Mesenchymal stem cell (in vitro differentiated cells and primary cell): ENCODE measurements at regions not wholly inside any gene's neighbourhood (a gene's known extent, or its start where the extent isn't known, plus 50 kb on each side); places are given as distances from the start of the nearest gene placed in this dataset.

Source experiments
- DNase-seq: peaks from one replicate; pipeline ENCODE4 v3.0.0-alpha.2; 2013
- H2AFZ ChIP-seq: one replicate; pipeline ENCODE4 v1.6.1; 2013; ENCODE audit warnings: low read depth, mild to moderate bottlenecking, control low read depth, inconsistent platforms, low read length, moderate library complexity
- H2AK5ac ChIP-seq: 2 replicates; pipeline ENCODE4 v1.6.1; 2013; ENCODE audit warnings: low read length, moderate library complexity, mild to moderate bottlenecking, inconsistent platforms; ENCODE audit not compliant: severe bottlenecking
- H2BK120ac ChIP-seq: one replicate; pipeline ENCODE4 v1.6.1; 2013; ENCODE audit warnings: low read depth, mild to moderate bottlenecking, inconsistent platforms, low read length, moderate library complexity
- H2BK12ac ChIP-seq, 2 experiments: one replicate each; pipeline ENCODE4 v1.6.1; 2013; ENCODE audit warnings: inconsistent platforms in 2 of 2, low read length in 2 of 2, mild to moderate bottlenecking in 2 of 2, moderate library complexity in 2 of 2, control low read depth in 1 of 2
- H2BK15ac ChIP-seq: one replicate; pipeline ENCODE4 v1.6.1; 2013; ENCODE audit warnings: mild to moderate bottlenecking, low read depth, inconsistent platforms; ENCODE audit not compliant: poor library complexity, severe bottlenecking
- H2BK5ac ChIP-seq: 2 replicates; pipeline ENCODE4 v1.6.1; 2013; ENCODE audit warnings: low read depth, mild to moderate bottlenecking, low read length, control low read depth, inconsistent platforms; ENCODE audit not compliant: poor library complexity, severe bottlenecking
- H3K14ac ChIP-seq, 2 experiments: one replicate each; pipeline ENCODE4 v1.6.1; 2013; ENCODE audit warnings: inconsistent platforms in 2 of 2, low read length in 2 of 2, control low read depth in 1 of 2, mild to moderate bottlenecking in 1 of 2, moderate library complexity in 1 of 2
- H3K18ac ChIP-seq, 2 experiments: one replicate each; pipeline ENCODE4 v1.6.1; 2013; ENCODE audit warnings: inconsistent platforms in 2 of 2, low read length in 2 of 2, control low read depth in 1 of 2, low read depth in 1 of 2, mild to moderate bottlenecking in 1 of 2
- H3K23ac ChIP-seq, 2 experiments: one replicate each; pipeline ENCODE4 v1.6.1; 2013; ENCODE audit warnings: inconsistent platforms in 2 of 2, low read length in 2 of 2, mild to moderate bottlenecking in 2 of 2, moderate library complexity in 2 of 2, control low read depth in 1 of 2
- H3K27ac ChIP-seq: 2 replicates; pipeline ENCODE4 v1.5.1; 2013; ENCODE audit warnings: mild to moderate bottlenecking, moderate library complexity, low read length, control low read depth, inconsistent platforms; ENCODE audit not compliant: poor library complexity, severe bottlenecking
- H3K27me3 ChIP-seq, 2 experiments: 2 replicates each; pipeline versions ENCODE4 v1.6.1 to v1.7.0; 2013; ENCODE audit warnings: low read length in 2 of 2, mild to moderate bottlenecking in 2 of 2, moderate library complexity in 2 of 2, control low read depth in 1 of 2, inconsistent platforms in 1 of 2; ENCODE audit not compliant: control insufficient read depth in 1 of 2, insufficient read depth in 1 of 2
- H3K36me3 ChIP-seq, 2 experiments: 2 replicates each; pipeline versions ENCODE4 v1.6.1 to v1.7.0; 2013; ENCODE audit warnings: low read length in 2 of 2, control low read depth in 1 of 2, inconsistent platforms in 1 of 2, low read depth in 1 of 2, mild to moderate bottlenecking in 1 of 2; ENCODE audit not compliant: insufficient read depth in 2 of 2, control insufficient read depth in 1 of 2
- H3K4ac ChIP-seq, 2 experiments: one replicate each; pipeline ENCODE4 v1.6.1; 2013; ENCODE audit warnings: inconsistent platforms in 2 of 2, low read length in 2 of 2, mild to moderate bottlenecking in 2 of 2, moderate library complexity in 2 of 2, control low read depth in 1 of 2, low read depth in 1 of 2
- H3K4me1 ChIP-seq: 2 replicates; pipeline ENCODE4 v1.6.1; 2013; ENCODE audit warnings: low read depth, low read length, control low read depth; ENCODE audit not compliant: control insufficient read depth, insufficient read depth
- H3K4me2 ChIP-seq: 2 replicates; pipeline ENCODE4 v1.6.1; 2013; ENCODE audit warnings: low read length, mild to moderate bottlenecking, inconsistent platforms; ENCODE audit not compliant: poor library complexity, severe bottlenecking
- H3K4me3 ChIP-seq, 2 experiments: 2 replicates each; pipeline versions ENCODE4 v1.5.1 to v1.7.0; 2013; ENCODE audit warnings: low read length in 2 of 2, mild to moderate bottlenecking in 2 of 2, control low read depth in 1 of 2, low read depth in 1 of 2; ENCODE audit not compliant: insufficient read depth in 1 of 2
- H3K79me1 ChIP-seq: replicated peaks from 2 replicates; pipeline ENCODE4 v1.6.1; 2013; ENCODE audit warnings: mild to moderate bottlenecking, control low read depth, low read length, inconsistent platforms; ENCODE audit not compliant: poor library complexity, severe bottlenecking
- H3K9ac ChIP-seq: 2 replicates; pipeline ENCODE4 v1.7.0; 2013; ENCODE audit warnings: mild to moderate bottlenecking, low read length, moderate library complexity
- H3K9me3 ChIP-seq: 2 replicates; pipeline ENCODE4 v1.7.0; 2013; ENCODE audit warnings: mild to moderate bottlenecking, low read length; ENCODE audit not compliant: control insufficient read depth
- H4K8ac ChIP-seq: one replicate; pipeline ENCODE4 v1.6.1; 2013; ENCODE audit warnings: inconsistent platforms, mild to moderate bottlenecking, low read length, moderate library complexity
- H4K91ac ChIP-seq: one replicate; pipeline ENCODE4 v1.6.1; 2013; ENCODE audit warnings: mild to moderate bottlenecking, low read length, inconsistent platforms
- WGBS: methylation state at CpG from one replicate; pipeline ENCODE4 v1.1.7; 2013; ENCODE audit warnings: mixed read lengths; 5-methylcytosine and 5-hydroxymethylcytosine counted together

DNA sequence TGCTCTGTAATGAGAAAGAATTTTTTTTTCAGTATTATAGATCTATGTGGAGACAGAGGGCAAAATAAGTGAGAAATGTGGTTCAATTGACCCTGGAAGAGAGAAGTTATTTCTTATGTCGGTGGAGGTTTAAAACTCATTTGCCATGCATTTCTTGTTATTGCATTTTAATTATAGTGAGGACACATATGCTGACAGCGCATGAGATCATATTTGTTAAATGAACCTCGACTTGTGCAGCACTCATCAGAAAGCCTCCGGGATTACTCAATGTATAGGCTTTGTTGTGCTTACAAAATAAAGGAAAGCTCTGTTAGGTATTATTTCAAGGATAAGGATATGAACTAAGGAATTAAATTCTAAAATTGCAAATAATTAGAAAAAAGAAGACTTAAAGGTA is 915.1 kb upstream of the MAP3K7 start:
- Histone ChIP-seq H3K36me3 (no peaks in the 10 kb centered on the region), H4K8ac (no peak overlapping the region), H3K4me1 (no peaks in the 10 kb centered on the region), H3K27ac (no peak overlapping the region), H3K9me3 (no peaks in the 10 kb centered on the region), H2BK15ac (no peak overlapping the region), H2AFZ (no peak overlapping the region), H3K18ac (no peak overlapping the region), H3K14ac (no peak overlapping the region), H3K27me3 (no peaks in the 10 kb centered on the region), H2BK5ac (no peak overlapping the region), H2BK12ac (no peak overlapping the region), H3K4me3 (no peak overlapping the region), H4K91ac (no peak overlapping the region), H2AK5ac (no peak overlapping the region), H3K9ac (no peak overlapping the region), H3K4me2 (no peak overlapping the region), H3K79me1 (no peaks in the 10 kb centered on the region), H2BK120ac (no peak overlapping the region), H3K23ac (no peak overlapping the region), H3K4ac (no peak overlapping the region)
- DNase-seq = no peak
- 94% methylated on average over 4 of the region's 4 CpGs for WGBS

DNA sequence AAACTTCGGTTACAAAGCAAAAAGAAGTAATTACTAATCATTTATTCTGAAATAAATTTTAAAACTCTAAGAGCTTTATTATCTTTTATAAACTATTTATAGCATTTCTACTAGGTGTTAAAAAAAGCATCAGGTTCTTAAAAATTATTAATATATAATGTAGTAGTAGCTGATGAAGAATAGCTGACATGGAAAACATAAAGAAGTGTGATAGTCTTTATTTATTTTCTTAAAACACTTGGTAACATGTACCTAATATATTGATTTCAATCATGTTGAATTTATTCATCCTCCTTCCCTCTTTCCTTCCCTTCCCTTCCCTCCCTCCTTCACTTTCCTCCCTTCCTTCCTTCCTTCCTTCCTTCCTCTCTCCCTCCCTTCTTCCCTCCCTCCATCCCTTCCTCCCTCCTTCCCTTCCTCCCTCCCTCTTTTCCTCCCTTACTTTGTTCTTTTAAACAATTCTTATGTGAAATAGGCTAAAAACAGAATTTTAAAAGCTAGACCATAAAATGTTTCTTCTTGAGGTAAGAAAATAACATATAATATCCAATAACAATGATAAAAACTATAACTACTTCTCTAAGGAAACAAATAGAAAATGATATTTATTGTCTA is 913.9 kb upstream of the MAP3K7 start:
- no peak overlapping the region for H4K8ac ChIP-seq
- no peak overlapping the region for H2AK5ac ChIP-seq
- no peak overlapping the region for H3K9ac ChIP-seq
- no peaks in the 10 kb centered on the region for H3K4me1 ChIP-seq
- H2AFZ ChIP-seq = no peak overlapping the region
- no peak overlapping the region for H2BK5ac ChIP-seq
- H3K4me2 ChIP-seq = no peak overlapping the region
- H3K23ac ChIP-seq = no peak overlapping the region
- no peaks in the 10 kb centered on the region for H3K79me1 ChIP-seq
- H2BK15ac ChIP-seq = no peak overlapping the region
- H3K36me3 ChIP-seq = no peaks in the 10 kb centered on the region
- no peak overlapping the region for H3K4me3 ChIP-seq
- no peak overlapping the region for H4K91ac ChIP-seq
- no peak overlapping the region for H3K27ac ChIP-seq
- no peak for DNase-seq
- H2BK120ac ChIP-seq = no peak overlapping the region
- no peaks in the 10 kb centered on the region for H3K9me3 ChIP-seq
- no peak overlapping the region for H3K18ac ChIP-seq
- H3K27me3 ChIP-seq = no peaks in the 10 kb centered on the region
- H3K14ac ChIP-seq = no peak overlapping the region
- H2BK12ac ChIP-seq = no peak overlapping the region
- H3K4ac ChIP-seq = no peak overlapping the region
- WGBS = no CpG with 5 or more reads among the region's 1 CpG

DNA sequence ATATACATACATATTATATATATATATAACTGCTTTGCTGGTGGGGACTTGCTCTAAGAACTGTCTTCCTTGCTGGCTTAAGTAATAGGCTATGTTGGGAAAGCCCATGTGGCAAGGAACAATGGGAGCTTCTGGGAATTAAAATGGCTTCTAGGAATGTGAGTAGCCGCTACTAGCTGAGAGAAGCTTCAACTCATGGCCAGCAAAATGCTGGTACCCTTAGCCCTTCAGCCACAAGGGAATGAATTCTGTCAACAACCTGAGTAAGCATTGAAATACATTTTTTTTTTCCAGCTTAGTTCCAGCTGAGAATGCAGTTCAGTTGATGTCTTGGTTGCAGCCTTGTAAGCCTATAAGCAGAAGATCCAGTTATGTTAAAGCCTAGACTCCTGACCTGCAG is 911.7 kb upstream of the MAP3K7 start:
- no peak overlapping the region for H3K9ac ChIP-seq
- H3K14ac ChIP-seq = no peak overlapping the region
- H3K23ac ChIP-seq = no peak overlapping the region
- no peak overlapping the region for H2AFZ ChIP-seq
- no peak overlapping the region for H2BK5ac ChIP-seq
- no peak overlapping the region for H3K4me2 ChIP-seq
- H2AK5ac ChIP-seq = no peak overlapping the region
- no peak overlapping the region for H2BK15ac ChIP-seq
- H3K27ac ChIP-seq = no peak overlapping the region
- H3K27me3 ChIP-seq = no peaks in the 10 kb centered on the region
- no peak overlapping the region for H3K4ac ChIP-seq
- H4K91ac ChIP-seq = no peak overlapping the region
- H3K36me3 ChIP-seq = no peaks in the 10 kb centered on the region
- H3K4me3 ChIP-seq = no peak overlapping the region
- no peak overlapping the region for H4K8ac ChIP-seq
- H2BK12ac ChIP-seq = no peak overlapping the region
- no peaks in the 10 kb centered on the region for H3K4me1 ChIP-seq
- no peak for DNase-seq
- no peaks in the 10 kb centered on the region for H3K9me3 ChIP-seq
- no peak overlapping the region for H3K18ac ChIP-seq
- no peak overlapping the region for H2BK120ac ChIP-seq
- H3K79me1 ChIP-seq = no peaks in the 10 kb centered on the region
- no CpG with 5 or more reads among the region's 1 CpG for WGBS

DNA sequence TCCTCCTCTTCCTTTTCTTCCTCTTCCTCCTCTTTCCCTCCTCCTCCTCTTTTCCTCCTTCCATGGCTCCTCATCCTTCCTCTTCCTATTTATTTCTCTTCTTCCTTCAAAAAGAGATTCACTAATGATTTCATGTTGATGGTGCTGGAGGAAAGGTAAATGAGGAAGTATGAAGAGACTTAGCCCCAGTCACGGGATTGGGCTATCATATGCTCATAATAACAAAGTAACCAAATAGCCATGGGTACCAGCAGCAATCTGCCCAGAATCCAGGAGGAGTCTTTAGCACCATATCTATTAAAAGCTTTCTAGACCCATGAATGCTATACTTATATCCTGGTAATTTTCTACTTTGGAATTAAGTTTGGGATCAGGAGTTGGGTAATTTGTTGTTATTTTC is 910.9 kb upstream of the MAP3K7 start:
- DNase-seq = no peak
- Histone ChIP-seq H3K9me3 (no peaks in the 10 kb centered on the region), H3K9ac (no peak overlapping the region), H2AFZ (no peak overlapping the region), H3K36me3 (no peaks in the 10 kb centered on the region), H3K4me3 (no peak overlapping the region), H3K4me2 (no peak overlapping the region), H3K79me1 (no peaks in the 10 kb centered on the region), H4K91ac (no peak overlapping the region), H2BK120ac (no peak overlapping the region), H2BK15ac (no peak overlapping the region), H2AK5ac (no peak overlapping the region), H3K4ac (no peak overlapping the region), H2BK12ac (no peak overlapping the region), H3K27ac (no peak overlapping the region), H3K4me1 (no peaks in the 10 kb centered on the region), H3K14ac (no peak overlapping the region), H3K27me3 (no peaks in the 10 kb centered on the region), H3K23ac (no peak overlapping the region), H2BK5ac (no peak overlapping the region), H4K8ac (no peak overlapping the region), H3K18ac (no peak overlapping the region)
- WGBS = no CpG with 5 or more reads among the region's 1 CpG
